MCF 10A (cell line): ENCODE measurements at regions not wholly inside any gene's neighbourhood (a gene's known extent, or its start where the extent isn't known, plus 50 kb on each side); places are given as distances from the start of the nearest gene placed in this dataset.

Source experiments
- BruUV-seq: library from RNA; stranded (reverse); fragments of 400-500 nt; replicated peaks from 2 replicates; lab custom pipeline; 2021; lab: Mats Ljungman, UMichigan
- CTCF ChIA-PET: fragments of 300-600 bp; sonication (Branson Sonifier 250); formaldehyde crosslinking; extraction: SDS; loops from one replicate; lab custom pipeline; 2021; ENCODE audit warnings: antibody characterized with exemption, inconsistent platforms; lab: Yijun Ruan, JAX
- POLR2A ChIA-PET: fragments of 300-600, 350-650 bp; sonication (Branson Sonifier 250); formaldehyde crosslinking; extraction: SDS; loops from one replicate; lab custom pipeline; 2020; ENCODE audit warnings: antibody characterized with exemption, inconsistent platforms; lab: Yijun Ruan, JAX
- DNase-seq: peaks from one replicate; pipeline ENCODE4 v3.0.0-alpha.2; 2018; ENCODE audit not compliant: unreplicated experiment
- H3K27ac Mint-ChIP-seq: one replicate; pipeline ENCODE4 v1.8.0; 2022; ENCODE audit warnings: mild to moderate bottlenecking, low read depth, mixed read lengths; ENCODE audit not compliant: unreplicated experiment
- H3K27me3 Mint-ChIP-seq: one replicate; pipeline ENCODE4 v1.8.0; 2022; ENCODE audit warnings: mixed read lengths; ENCODE audit not compliant: insufficient read depth, unreplicated experiment
- H3K36me3 Mint-ChIP-seq: one replicate; pipeline ENCODE4 v1.8.0; 2022; ENCODE audit warnings: mild to moderate bottlenecking, moderate library complexity, mixed read lengths; ENCODE audit not compliant: insufficient read depth, unreplicated experiment
- H3K4me1 Mint-ChIP-seq: one replicate; pipeline ENCODE4 v1.8.0; 2022; ENCODE audit warnings: mixed read lengths; ENCODE audit not compliant: insufficient read depth, unreplicated experiment
- H3K4me3 Mint-ChIP-seq: one replicate; pipeline ENCODE4 v1.8.0; 2022; ENCODE audit warnings: mild to moderate bottlenecking, moderate library complexity, mixed read lengths; ENCODE audit not compliant: unreplicated experiment
- H3K9me3 Mint-ChIP-seq: one replicate; pipeline ENCODE4 v1.8.0; 2022; ENCODE audit warnings: mixed read lengths; ENCODE audit not compliant: unreplicated experiment
- intact Hi-C: fragments of 100-400 bp; cut with micrococcal nuclease; formaldehyde crosslinking; loops from 2 replicates; pipeline ENCODE4 v1.14.1; 2022
- TF ChIP-seq, protein P1 (sequence below): fragments of 200-600 bp; IDR thresholded peaks from one replicate; pipeline ENCODE4 v1.8.0; 2022; ENCODE audit warnings: antibody characterized with exemption, mild to moderate bottlenecking; ENCODE audit not compliant: unreplicated experiment

DNA sequence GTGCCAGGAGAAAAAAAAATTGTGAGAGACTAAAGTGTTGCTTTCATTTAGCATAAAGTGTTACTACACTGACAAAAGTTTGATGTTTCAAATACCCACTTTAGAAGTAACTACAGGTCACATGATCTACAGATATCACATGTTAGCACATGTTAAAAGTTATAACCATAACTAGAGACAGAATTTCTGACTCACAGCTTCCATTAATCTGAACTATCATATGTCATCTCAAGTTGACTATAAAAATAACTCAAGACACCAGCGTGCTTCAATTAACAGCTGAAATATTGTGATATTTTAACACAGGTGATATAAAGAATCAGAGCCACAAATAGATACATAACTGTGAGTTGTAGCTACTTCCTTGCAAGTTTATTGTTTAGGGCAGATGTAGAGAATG, 591.5 kb upstream of the PITX2 start:
- H3K4me1 Mint-ChIP-seq = peaks cover 4% of the 10 kb centered on the region
- H3K9me3 Mint-ChIP-seq = no peaks in the 10 kb centered on the region
- CTCF ChIA-PET = no interaction called here
- H3K27me3 Mint-ChIP-seq = peaks cover 35% of the 10 kb centered on the region
- no peak for DNase-seq
- intact Hi-C loops = no loop called here
- POLR2A ChIA-PET = no interaction called here
- H3K36me3 Mint-ChIP-seq = no peaks in the 10 kb centered on the region
- no peak overlapping the region for H3K4me3 Mint-ChIP-seq
- no peak overlapping the region for H3K27ac Mint-ChIP-seq
- TF ChIP-seq, protein P1, sequence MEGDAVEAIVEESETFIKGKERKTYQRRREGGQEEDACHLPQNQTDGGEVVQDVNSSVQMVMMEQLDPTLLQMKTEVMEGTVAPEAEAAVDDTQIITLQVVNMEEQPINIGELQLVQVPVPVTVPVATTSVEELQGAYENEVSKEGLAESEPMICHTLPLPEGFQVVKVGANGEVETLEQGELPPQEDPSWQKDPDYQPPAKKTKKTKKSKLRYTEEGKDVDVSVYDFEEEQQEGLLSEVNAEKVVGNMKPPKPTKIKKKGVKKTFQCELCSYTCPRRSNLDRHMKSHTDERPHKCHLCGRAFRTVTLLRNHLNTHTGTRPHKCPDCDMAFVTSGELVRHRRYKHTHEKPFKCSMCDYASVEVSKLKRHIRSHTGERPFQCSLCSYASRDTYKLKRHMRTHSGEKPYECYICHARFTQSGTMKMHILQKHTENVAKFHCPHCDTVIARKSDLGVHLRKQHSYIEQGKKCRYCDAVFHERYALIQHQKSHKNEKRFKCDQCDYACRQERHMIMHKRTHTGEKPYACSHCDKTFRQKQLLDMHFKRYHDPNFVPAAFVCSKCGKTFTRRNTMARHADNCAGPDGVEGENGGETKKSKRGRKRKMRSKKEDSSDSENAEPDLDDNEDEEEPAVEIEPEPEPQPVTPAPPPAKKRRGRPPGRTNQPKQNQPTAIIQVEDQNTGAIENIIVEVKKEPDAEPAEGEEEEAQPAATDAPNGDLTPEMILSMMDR = no peak
- BruUV-seq = no TSS peak

DNA sequence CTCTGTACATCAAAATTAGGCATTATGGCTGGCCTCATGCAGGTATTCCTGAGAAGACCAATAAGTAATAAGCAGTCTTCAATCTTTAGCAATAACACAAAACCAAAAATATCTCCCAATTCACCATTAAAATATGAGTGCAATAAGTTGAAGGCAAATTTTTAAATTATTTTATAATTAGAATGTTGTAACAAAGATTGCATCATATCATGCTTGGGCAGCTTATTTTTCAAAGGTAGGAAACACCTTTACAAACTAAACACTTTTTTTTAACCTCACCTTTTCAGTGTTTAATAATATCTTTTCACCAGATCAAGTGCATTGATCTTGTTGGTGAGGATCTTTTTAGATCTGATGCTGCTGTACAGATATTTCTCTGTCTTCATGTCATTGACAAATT, 592.9 kb upstream of the PITX2 start:
- TF ChIP-seq, protein P1 = no peak
- H3K4me3 Mint-ChIP-seq = no peak overlapping the region
- no peaks in the 10 kb centered on the region for H3K36me3 Mint-ChIP-seq
- no peaks in the 10 kb centered on the region for H3K9me3 Mint-ChIP-seq
- peaks cover 33% of the 10 kb centered on the region for H3K27me3 Mint-ChIP-seq
- no peak overlapping the region for H3K27ac Mint-ChIP-seq
- BruUV-seq = no TSS peak
- no peak for DNase-seq
- ChIA-PET CTCF (interaction anchor here (1.1 kb wide), 1 partner anchor 66 kb away, joined by 3 read pairs; no protein-coding TSS in a partner anchor), POLR2A (no interaction called here)
- intact Hi-C loops = no loop called here
- peaks cover 6% of the 10 kb centered on the region for H3K4me1 Mint-ChIP-seq

DNA sequence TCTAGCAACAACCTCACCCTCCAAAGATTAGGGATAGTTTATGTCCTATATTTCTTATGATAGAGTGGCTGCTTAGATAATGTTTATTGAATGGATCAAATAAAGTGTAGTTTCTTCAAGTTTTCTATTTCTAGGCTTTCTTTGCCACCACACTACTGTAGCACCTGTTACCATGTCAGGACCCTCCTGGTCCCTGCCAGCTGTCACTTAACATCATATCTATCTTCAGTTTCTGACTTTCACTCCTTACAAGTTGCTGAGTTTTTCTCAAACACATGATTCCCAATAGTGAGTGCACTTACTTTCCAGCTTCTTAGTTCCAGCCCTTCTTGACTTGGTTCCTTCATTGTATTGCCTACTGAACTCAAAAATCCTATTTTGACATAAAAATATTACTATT, 593.9 kb upstream of the PITX2 start:
- Mint-ChIP-seq H3K27ac (no peak overlapping the region), H3K9me3 (no peaks in the 10 kb centered on the region), H3K4me3 (no peak overlapping the region), H3K36me3 (no peaks in the 10 kb centered on the region), H3K4me1 (peaks cover 6% of the 10 kb centered on the region), H3K27me3 (peaks cover 22% of the 10 kb centered on the region)
- CTCF ChIA-PET = interaction anchor here (0.6 to 1.1 kb wide), 2 partner anchors 65 to 220 kb away, joined by 3 read pairs; no protein-coding TSS in a partner anchor
- POLR2A ChIA-PET = interaction anchor here (0.7 kb wide), 1 partner anchor 1658 kb away, joined by 3 read pairs; no protein-coding TSS in a partner anchor
- DNase-seq = no peak
- TF ChIP-seq, protein P1 = no peak
- no TSS peak for BruUV-seq
- intact Hi-C loops = no loop called here

DNA sequence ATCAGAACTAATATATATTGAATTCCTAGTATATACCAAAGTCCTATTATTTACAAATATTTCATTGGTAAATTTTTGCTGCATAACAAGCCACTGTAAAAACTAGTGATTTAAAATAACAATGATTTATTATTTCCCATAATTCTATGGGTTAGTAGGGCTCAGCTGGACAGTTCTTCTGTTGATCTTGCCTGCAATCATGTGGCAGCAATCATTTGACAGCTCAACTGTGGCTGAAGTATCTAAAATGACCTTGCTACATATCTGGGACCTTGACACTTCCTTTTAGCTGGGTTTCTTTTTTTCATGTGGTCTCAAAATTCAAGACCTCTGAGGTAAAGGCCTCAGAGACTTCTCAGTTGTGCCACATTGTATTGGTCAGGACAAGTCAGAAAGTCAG, 598.5 kb upstream of the PITX2 start:
- Mint-ChIP-seq H3K4me1 (peaks cover 6% of the 10 kb centered on the region), H3K9me3 (no peaks in the 10 kb centered on the region), H3K27ac (no peak overlapping the region), H3K4me3 (no peak overlapping the region), H3K36me3 (no peaks in the 10 kb centered on the region), H3K27me3 (no peaks in the 10 kb centered on the region)
- no peak for DNase-seq
- ChIA-PET POLR2A (interaction anchor here (0.7 kb wide), 1 partner anchor 11 kb away, joined by 4 read pairs; no protein-coding TSS in a partner anchor), CTCF (interaction anchor here (0.8 kb wide), 1 partner anchor 262 kb away, joined by 4 read pairs; no protein-coding TSS in a partner anchor)
- BruUV-seq = no TSS peak
- TF ChIP-seq, protein P1 = no peak
- intact Hi-C loops = no loop called here
